ENCODE measurements at regions not wholly inside any gene's neighbourhood (a gene's known extent, or its start where the extent isn't known, plus 50 kb on each side); places are given as distances from the start of the nearest gene placed in this dataset.

DNA sequence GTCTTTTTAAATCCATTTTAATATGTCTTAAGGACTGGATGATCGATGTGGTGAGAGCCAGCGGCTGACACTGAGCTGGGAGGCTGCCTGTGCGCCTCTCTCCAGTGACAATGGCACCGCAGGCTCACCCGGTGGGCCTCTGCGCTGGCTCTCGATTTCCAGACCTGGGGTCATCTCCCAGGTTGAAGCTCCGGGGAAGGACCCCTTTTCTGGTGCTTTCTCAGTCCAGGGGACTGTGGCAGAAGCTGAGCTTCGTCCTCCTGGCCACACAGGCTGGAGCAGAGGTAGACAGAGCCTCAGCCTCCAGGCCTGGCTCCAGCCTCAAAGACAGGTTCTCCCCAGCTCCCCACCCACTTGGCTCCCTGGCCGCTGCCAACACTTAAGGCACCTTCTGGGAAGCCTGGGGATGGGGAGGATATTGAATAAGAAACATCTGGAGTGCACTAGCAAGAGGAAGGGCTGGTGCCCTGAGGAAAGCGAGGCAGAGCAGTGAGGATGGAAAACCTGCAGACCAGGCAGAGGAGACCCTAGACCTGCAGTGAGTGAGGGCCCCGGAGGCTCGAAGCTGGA, 154.2 kb upstream of the SMAD3 start:
- TF ChIP-seq, protein P1, sequence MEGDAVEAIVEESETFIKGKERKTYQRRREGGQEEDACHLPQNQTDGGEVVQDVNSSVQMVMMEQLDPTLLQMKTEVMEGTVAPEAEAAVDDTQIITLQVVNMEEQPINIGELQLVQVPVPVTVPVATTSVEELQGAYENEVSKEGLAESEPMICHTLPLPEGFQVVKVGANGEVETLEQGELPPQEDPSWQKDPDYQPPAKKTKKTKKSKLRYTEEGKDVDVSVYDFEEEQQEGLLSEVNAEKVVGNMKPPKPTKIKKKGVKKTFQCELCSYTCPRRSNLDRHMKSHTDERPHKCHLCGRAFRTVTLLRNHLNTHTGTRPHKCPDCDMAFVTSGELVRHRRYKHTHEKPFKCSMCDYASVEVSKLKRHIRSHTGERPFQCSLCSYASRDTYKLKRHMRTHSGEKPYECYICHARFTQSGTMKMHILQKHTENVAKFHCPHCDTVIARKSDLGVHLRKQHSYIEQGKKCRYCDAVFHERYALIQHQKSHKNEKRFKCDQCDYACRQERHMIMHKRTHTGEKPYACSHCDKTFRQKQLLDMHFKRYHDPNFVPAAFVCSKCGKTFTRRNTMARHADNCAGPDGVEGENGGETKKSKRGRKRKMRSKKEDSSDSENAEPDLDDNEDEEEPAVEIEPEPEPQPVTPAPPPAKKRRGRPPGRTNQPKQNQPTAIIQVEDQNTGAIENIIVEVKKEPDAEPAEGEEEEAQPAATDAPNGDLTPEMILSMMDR (conservative IDR thresholded peaks at IDR 0.05; ENCODE audit: low read length): no peak
- TF ChIP-seq EZH2phosphoT487 (IDR thresholded peaks at IDR 0.05; ENCODE audit: borderline replicate concordance): no peak
